ENCODE measurements at regions not wholly inside any gene's neighbourhood (a gene's known extent, or its start where the extent isn't known, plus 50 kb on each side); places are given as distances from the start of the nearest gene placed in this dataset.
A peak's percentile ranks its signal among the peaks of the same experiment; 100 is the strongest.
"Not testable (repeated sequence)": the region's sequence is repeated elsewhere in the genome, so short reads cannot be mapped to it uniquely, and the experiment has no call there.

- no peak for DNase-seq
Observed at GRCh38 chr13:37985281-37985680, 115.7 kb upstream of the TRPC4 start.

- no peak for DNase-seq
Observed at GRCh38 chr13:37984357-37984756, 114.8 kb upstream of the TRPC4 start.

GRCh38 chr13:37981932-37982331 lies 112.4 kb upstream of the TRPC4 start:
- DNase-seq: no peak

GRCh38 chr13:37978680-37979079 lies 109.1 kb upstream of the TRPC4 start:
- DNase-seq: no peak

GRCh38 chr13:37968555-37968954 lies 99.0 kb upstream of the TRPC4 start:
- no peak for DNase-seq

- DNase-seq: no peak
Observed at GRCh38 chr13:37966266-37966665, 96.7 kb upstream of the TRPC4 start.

GRCh38 chr13:37960427-37960826 lies 90.9 kb upstream of the TRPC4 start:
- DNase-seq: peak; percentile 74

GRCh38 chr13:37959284-37959683 lies 89.7 kb upstream of the TRPC4 start:
- DNase-seq: peak; percentile 97

GRCh38 chr13:37956536-37956935 lies 87.0 kb upstream of the TRPC4 start:
- DNase-seq: no peak

GRCh38 chr13:37954597-37954996 lies 85.0 kb upstream of the TRPC4 start:
- not testable (repeated sequence) for DNase-seq

- no peak for DNase-seq
Observed at GRCh38 chr13:37954191-37954590, 84.6 kb upstream of the TRPC4 start.

- DNase-seq: no peak
Observed at GRCh38 chr13:37953696-37954095, 84.1 kb upstream of the TRPC4 start.

GRCh38 chr13:37950016-37950415 lies 80.4 kb upstream of the TRPC4 start:
- no peak for DNase-seq

GRCh38 chr13:37947419-37948140 lies 78.0 kb upstream of the TRPC4 start:
- DNase-seq: no peak

- no peak for DNase-seq
Observed at GRCh38 chr13:37945651-37946575, 76.3 kb upstream of the TRPC4 start.

GRCh38 chr13:37944869-37945442 lies 75.4 kb upstream of the TRPC4 start:
- no peak for DNase-seq

GRCh38 chr13:37944081-37944868 lies 74.7 kb upstream of the TRPC4 start:
- DNase-seq: no peak

GRCh38 chr13:37942929-37943328 lies 73.4 kb upstream of the TRPC4 start:
- DNase-seq: no peak

GRCh38 chr13:37934339-37935191 lies 65.0 kb upstream of the TRPC4 start:
- DNase-seq: no peak

- peak; percentile 42 for DNase-seq
Observed at GRCh38 chr13:37929308-37929707, 59.7 kb upstream of the TRPC4 start.

- DNase-seq: no peak
Observed at GRCh38 chr13:37927561-37927960, 58.0 kb upstream of the TRPC4 start.

All from OCI-M1 (cell line).